ENCODE measurements at regions not wholly inside any gene's neighbourhood (a gene's known extent, or its start where the extent isn't known, plus 50 kb on each side); places are given as distances from the start of the nearest gene placed in this dataset.

GRCh38 chr7:112908086-112908485 lies 117.9 kb upstream of the TMEM168 start:
- no peaks in the 10 kb centered on the region for H3K4me1 ChIP-seq (ENCODE audit: low read depth)
- no peak for TF ChIP-seq CTCF (IDR thresholded peaks at IDR 0.05)
- H3K9me3 ChIP-seq = peaks cover 16% of the 10 kb centered on the region
- no peaks in the 10 kb centered on the region for H3K36me3 ChIP-seq (ENCODE audit: low read depth)
- ATAC-seq (no peak), DNase-seq (no peak)
- no peak overlapping the region for H3K4me3 ChIP-seq
- intact Hi-C loops (cut with DNase I, micrococcal nuclease) = no loop called here

GRCh38 chr7:112907658-112908057 lies 117.5 kb upstream of the TMEM168 start:
- intact Hi-C loops (cut with DNase I, micrococcal nuclease) = no loop called here
- no peaks in the 10 kb centered on the region for H3K4me1 ChIP-seq (ENCODE audit: low read depth)
- peaks cover 16% of the 10 kb centered on the region for H3K9me3 ChIP-seq
- no peak for DNase-seq
- H3K36me3 ChIP-seq (ENCODE audit: low read depth) = no peaks in the 10 kb centered on the region
- no peak for TF ChIP-seq CTCF (IDR thresholded peaks at IDR 0.05)
- ATAC-seq = no peak
- H3K4me3 ChIP-seq = no peak overlapping the region

GRCh38 chr7:112905950-112906349 lies 115.8 kb upstream of the TMEM168 start:
- ATAC-seq (no peak), DNase-seq (no peak)
- Histone ChIP-seq H3K4me1 (ENCODE audit: low read depth) (no peaks in the 10 kb centered on the region), H3K9me3 (peaks cover 13% of the 10 kb centered on the region), H3K4me3 (no peak overlapping the region), H3K36me3 (ENCODE audit: low read depth) (no peaks in the 10 kb centered on the region)
- no peak for TF ChIP-seq CTCF (IDR thresholded peaks at IDR 0.05)
- intact Hi-C loops (cut with DNase I, micrococcal nuclease) = no loop called here

GRCh38 chr7:112905413-112905812 lies 115.2 kb upstream of the TMEM168 start:
- Histone ChIP-seq H3K36me3 (ENCODE audit: low read depth) (no peaks in the 10 kb centered on the region), H3K4me3 (no peak overlapping the region), H3K4me1 (ENCODE audit: low read depth) (no peaks in the 10 kb centered on the region), H3K9me3 (peaks cover 13% of the 10 kb centered on the region)
- no peak for TF ChIP-seq CTCF (IDR thresholded peaks at IDR 0.05)
- ATAC-seq (no peak), DNase-seq (no peak)
- intact Hi-C loops (cut with DNase I, micrococcal nuclease) = no loop called here

GRCh38 chr7:112898432-112899290 lies 108.5 kb upstream of the TMEM168 start:
- no peaks in the 10 kb centered on the region for H3K4me1 ChIP-seq (ENCODE audit: low read depth)
- intact Hi-C loops (cut with DNase I, micrococcal nuclease) = no loop called here
- ATAC-seq (peak; percentile 96), DNase-seq (peak in 1 of 3 donors; percentile 82)
- H3K36me3 ChIP-seq (ENCODE audit: low read depth) = no peaks in the 10 kb centered on the region
- no peaks in the 10 kb centered on the region for H3K9me3 ChIP-seq
- no peak overlapping the region for H3K4me3 ChIP-seq
- TF ChIP-seq CTCF (IDR thresholded peaks at IDR 0.05) = peak; percentile 48

Measured in mucosa of descending colon (tissue), 3 donors.